KMS-11 (cell line): ENCODE measurements at regions not wholly inside any gene's neighbourhood (a gene's known extent, or its start where the extent isn't known, plus 50 kb on each side); places are given as distances from the start of the nearest gene placed in this dataset.

Source experiments
- H2AFZ ChIP-seq: fragments of 200-600 bp; sonication (generic); 2 replicates; pipeline ENCODE4 v1.6.1; 2016; ENCODE audit warnings: antibody characterized with exemption, mixed run types, low read depth
- H3K27ac ChIP-seq: fragments of 200-600 bp; sonication (generic); 2 replicates; pipeline ENCODE4 v1.6.1; 2016; ENCODE audit warnings: mild to moderate bottlenecking, mixed run types
- H3K27me3 ChIP-seq: fragments of 200-600 bp; sonication (generic); 2 replicates; pipeline ENCODE4 v1.6.1; 2017; ENCODE audit warnings: mild to moderate bottlenecking, low read depth, mixed run types, moderate library complexity; ENCODE audit not compliant: insufficient read depth
- H3K36me3 ChIP-seq: fragments of 200-600 bp; sonication (generic); 2 replicates; pipeline ENCODE4 v1.6.1; 2017; ENCODE audit warnings: mild to moderate bottlenecking, mixed run types; ENCODE audit not compliant: insufficient read depth
- H3K4me1 ChIP-seq: fragments of 200-600 bp; sonication (generic); 2 replicates; pipeline ENCODE4 v1.6.1; 2016; ENCODE audit warnings: mild to moderate bottlenecking, low read depth, mixed run types; ENCODE audit not compliant: poor library complexity, severe bottlenecking
- H3K4me2 ChIP-seq: fragments of 200-600 bp; sonication (generic); 2 replicates; pipeline ENCODE4 v1.7.0; 2016; ENCODE audit warnings: mild to moderate bottlenecking, mixed run types
- H3K4me3 ChIP-seq: fragments of 200-600 bp; sonication (generic); IDR thresholded peaks from 2 replicates; pipeline ENCODE4 v1.6.1; 2017; ENCODE audit warnings: low read depth, low read length, mixed read lengths; ENCODE audit not compliant: insufficient read depth
- H3K79me2 ChIP-seq: fragments of 200-600 bp; sonication (generic); 2 replicates; pipeline ENCODE4 v1.6.1; 2016; ENCODE audit warnings: low read depth, mixed run types; ENCODE audit not compliant: insufficient read depth
- H3K9ac ChIP-seq: fragments of 200-600 bp; sonication (generic); 2 replicates; pipeline ENCODE4 v1.6.1; 2016; ENCODE audit warnings: mild to moderate bottlenecking, mixed run types
- H4K20me1 ChIP-seq: fragments of 200-600 bp; sonication (generic); 2 replicates; pipeline ENCODE4 v1.6.1; 2016; ENCODE audit warnings: mild to moderate bottlenecking, mixed run types; ENCODE audit not compliant: insufficient read depth
- TF ChIP-seq, protein P1 (sequence below): fragments of 200-600 bp; sonication (generic); conservative IDR thresholded peaks from 2 replicates; pipeline ENCODE4 v1.6.1; 2017; ENCODE audit warnings: low read depth, mild to moderate bottlenecking, antibody characterized with exemption, low read length, moderate library complexity, mixed read lengths

DNA sequence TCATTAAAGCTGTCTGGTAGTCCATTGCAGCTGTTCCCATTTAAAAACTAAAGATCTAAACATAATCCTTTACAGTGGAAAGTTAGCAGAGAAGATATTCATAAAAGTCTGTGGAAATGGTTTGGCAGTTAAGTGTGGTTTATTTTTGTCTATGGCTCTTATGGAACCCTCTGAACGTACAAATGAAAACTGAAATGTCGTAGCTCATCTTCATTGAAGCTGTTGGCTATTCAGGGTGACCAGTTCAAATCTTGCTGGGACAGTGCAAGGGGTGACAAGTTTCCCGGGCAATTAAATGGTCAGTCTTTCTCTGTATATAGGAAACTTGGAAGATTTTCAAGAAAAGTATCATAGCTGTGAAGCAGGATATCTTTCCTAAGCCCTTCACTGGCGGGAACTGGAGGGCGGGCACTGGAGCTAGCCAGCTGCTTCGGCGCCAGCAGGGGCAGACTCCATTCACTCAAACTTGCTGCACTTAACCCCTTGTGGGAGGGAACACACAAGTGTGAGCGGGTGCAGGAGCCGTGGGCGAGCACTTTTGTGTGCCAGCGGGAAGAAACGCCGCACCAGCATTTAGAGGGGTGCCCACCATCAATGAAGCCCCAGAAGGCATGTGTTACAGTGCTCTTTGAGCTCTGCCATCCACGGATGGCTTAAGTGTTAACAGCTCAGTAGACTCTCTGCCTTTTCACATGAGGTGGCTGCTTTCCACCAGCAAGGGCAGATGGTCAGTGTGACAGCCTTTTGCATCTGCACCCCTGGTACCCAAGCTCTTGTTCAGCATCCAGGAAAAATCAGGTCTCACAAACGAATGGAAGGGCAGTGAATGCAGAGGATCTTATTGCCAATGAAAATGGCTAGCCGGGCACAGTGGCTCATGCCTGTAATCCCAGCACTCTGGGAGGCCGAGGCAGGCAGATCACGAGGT is 232.1 kb upstream of the KAZN start:
- TF ChIP-seq, protein P1, sequence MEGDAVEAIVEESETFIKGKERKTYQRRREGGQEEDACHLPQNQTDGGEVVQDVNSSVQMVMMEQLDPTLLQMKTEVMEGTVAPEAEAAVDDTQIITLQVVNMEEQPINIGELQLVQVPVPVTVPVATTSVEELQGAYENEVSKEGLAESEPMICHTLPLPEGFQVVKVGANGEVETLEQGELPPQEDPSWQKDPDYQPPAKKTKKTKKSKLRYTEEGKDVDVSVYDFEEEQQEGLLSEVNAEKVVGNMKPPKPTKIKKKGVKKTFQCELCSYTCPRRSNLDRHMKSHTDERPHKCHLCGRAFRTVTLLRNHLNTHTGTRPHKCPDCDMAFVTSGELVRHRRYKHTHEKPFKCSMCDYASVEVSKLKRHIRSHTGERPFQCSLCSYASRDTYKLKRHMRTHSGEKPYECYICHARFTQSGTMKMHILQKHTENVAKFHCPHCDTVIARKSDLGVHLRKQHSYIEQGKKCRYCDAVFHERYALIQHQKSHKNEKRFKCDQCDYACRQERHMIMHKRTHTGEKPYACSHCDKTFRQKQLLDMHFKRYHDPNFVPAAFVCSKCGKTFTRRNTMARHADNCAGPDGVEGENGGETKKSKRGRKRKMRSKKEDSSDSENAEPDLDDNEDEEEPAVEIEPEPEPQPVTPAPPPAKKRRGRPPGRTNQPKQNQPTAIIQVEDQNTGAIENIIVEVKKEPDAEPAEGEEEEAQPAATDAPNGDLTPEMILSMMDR, result no peak
- H4K20me1 ChIP-seq, result no peaks in the 10 kb centered on the region
- H2AFZ ChIP-seq, result no peak overlapping the region

DNA sequence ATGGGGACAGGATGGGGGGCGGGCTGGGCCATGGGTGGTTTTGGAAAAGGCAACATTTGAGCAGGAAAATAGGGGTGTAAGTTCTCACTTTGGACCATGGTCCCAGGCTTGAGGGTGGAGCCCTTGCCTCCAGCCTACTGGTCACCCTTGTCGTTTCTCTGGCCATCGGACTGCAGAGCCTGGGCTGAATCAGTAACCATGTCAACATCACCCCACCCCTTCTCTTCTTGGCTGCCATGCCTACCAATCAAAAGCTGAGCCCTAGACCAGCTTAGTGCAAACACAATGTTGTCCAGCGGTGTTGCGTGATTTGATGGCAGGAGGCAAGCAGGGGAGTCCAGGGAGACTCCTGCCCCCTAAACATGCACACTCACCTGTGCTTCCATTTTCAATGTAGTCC is 231.0 kb upstream of the KAZN start:
- no peaks in the 10 kb centered on the region for H3K36me3 ChIP-seq
- H3K4me1 ChIP-seq, result no peaks in the 10 kb centered on the region
- H3K79me2 ChIP-seq, result no peaks in the 10 kb centered on the region
- no peaks in the 10 kb centered on the region for H3K27me3 ChIP-seq
- no peak overlapping the region for H3K4me3 ChIP-seq
- no peak overlapping the region for H2AFZ ChIP-seq
- no peak overlapping the region for H3K4me2 ChIP-seq
- H3K9ac ChIP-seq, result no peak overlapping the region
- no peak overlapping the region for H3K27ac ChIP-seq
- no peaks in the 10 kb centered on the region for H4K20me1 ChIP-seq
- TF ChIP-seq, protein P1, result no peak

More for the DNA sequence above, 232.1 kb upstream of the KAZN start:
- Histone ChIP-seq H3K27me3 (no peaks in the 10 kb centered on the region), H3K27ac (no peak overlapping the region), H3K36me3 (no peaks in the 10 kb centered on the region), H3K9ac (no peak overlapping the region), H3K79me2 (no peaks in the 10 kb centered on the region), H3K4me3 (no peak overlapping the region), H3K4me2 (no peak overlapping the region), H3K4me1 (no peaks in the 10 kb centered on the region)

DNA sequence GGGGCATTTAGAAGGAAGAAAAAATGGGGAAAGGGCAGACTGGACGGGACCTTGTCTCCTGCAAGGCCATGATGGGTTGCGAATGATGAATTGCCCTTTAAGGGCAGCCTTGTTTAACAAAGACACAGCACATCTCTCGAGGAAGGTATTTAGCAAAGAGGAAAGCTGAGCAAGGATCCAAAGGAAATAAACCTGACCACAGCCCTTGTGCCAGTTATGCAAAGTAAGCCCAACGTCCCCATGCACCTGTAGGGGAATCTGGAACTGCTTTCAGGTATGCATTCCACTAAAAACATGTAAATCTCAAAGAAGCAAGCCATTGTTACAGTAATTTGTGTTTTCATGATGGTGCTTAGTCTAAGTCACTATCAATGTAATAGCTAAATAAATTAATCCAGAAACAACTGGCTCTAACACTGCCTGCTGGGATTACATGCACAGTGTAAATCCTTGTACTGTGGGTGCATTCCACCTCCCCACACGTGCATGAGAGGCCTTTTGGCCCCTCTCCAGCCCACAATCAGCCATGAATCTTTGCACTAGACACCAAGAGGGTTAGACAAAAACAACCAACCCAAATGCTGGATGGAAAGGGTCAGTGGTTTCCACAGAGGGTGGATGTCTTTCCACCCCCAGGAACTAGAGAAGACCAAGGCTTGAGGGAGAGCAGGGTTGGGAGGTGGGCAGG is 228.8 kb upstream of the KAZN start:
- Histone ChIP-seq H3K27ac (no peak overlapping the region), H3K79me2 (no peaks in the 10 kb centered on the region), H3K4me3 (no peak overlapping the region), H3K36me3 (no peaks in the 10 kb centered on the region), H4K20me1 (no peaks in the 10 kb centered on the region), H3K27me3 (no peaks in the 10 kb centered on the region), H3K4me2 (no peak overlapping the region), H3K4me1 (no peaks in the 10 kb centered on the region), H3K9ac (no peak overlapping the region), H2AFZ (no peak overlapping the region)
- TF ChIP-seq, protein P1, result no peak

DNA sequence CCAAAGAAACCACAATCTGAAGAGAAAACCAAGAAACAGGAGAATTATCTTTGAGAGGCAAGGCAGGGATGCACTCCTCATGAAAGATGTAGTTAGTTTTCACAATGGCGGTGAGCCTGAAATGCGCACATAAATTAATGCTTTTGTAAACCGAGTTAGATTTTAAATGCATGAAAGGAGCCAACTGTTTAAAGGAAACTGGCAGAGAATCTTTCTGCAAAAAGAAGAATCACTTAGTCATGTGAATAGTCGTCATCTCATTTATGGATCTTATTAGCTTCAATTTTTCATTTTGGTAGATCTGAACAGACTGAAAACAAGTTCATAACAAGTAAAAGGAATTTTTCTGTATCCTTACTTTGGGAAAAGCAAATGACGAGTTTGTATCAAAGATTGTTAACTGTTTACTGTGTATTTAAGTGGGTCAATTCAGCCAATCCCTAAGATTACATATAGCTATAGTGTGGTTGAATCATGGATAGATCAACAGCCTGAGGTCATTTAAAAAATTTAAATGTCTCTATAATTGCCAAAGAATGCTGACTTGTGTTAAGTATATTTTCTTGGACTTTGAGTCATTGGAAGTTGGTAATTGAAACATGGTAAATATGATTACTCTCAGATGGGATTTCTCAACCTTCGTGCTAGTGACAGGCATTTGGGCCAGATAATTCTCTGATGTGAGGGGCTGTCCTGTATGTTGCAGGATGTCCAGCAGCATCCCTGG is 226.6 kb upstream of the KAZN start:
- H4K20me1 ChIP-seq, result no peaks in the 10 kb centered on the region
- no peak overlapping the region for H2AFZ ChIP-seq
- no peak overlapping the region for H3K4me2 ChIP-seq
- H3K36me3 ChIP-seq, result no peaks in the 10 kb centered on the region
- no peak overlapping the region for H3K9ac ChIP-seq
- H3K4me1 ChIP-seq, result no peaks in the 10 kb centered on the region
- no peaks in the 10 kb centered on the region for H3K27me3 ChIP-seq
- TF ChIP-seq, protein P1, result no peak
- no peak overlapping the region for H3K4me3 ChIP-seq
- H3K79me2 ChIP-seq, result no peaks in the 10 kb centered on the region
- H3K27ac ChIP-seq, result no peak overlapping the region
